KMS-11 (cell line): ENCODE measurements at regions not wholly inside any gene's neighbourhood (a gene's known extent, or its start where the extent isn't known, plus 50 kb on each side); places are given as distances from the start of the nearest gene placed in this dataset.

Experiments
- H2AFZ ChIP-seq: fragments of 200-600 bp; sonication (generic); 2 replicates; pipeline ENCODE4 v1.6.1; 2016; ENCODE audit warnings: antibody characterized with exemption, mixed run types, low read depth
- H3K27ac ChIP-seq: fragments of 200-600 bp; sonication (generic); 2 replicates; pipeline ENCODE4 v1.6.1; 2016; ENCODE audit warnings: mild to moderate bottlenecking, mixed run types
- H3K27me3 ChIP-seq: fragments of 200-600 bp; sonication (generic); 2 replicates; pipeline ENCODE4 v1.6.1; 2017; ENCODE audit warnings: mild to moderate bottlenecking, low read depth, mixed run types, moderate library complexity; ENCODE audit not compliant: insufficient read depth
- H3K36me3 ChIP-seq: fragments of 200-600 bp; sonication (generic); 2 replicates; pipeline ENCODE4 v1.6.1; 2017; ENCODE audit warnings: mild to moderate bottlenecking, mixed run types; ENCODE audit not compliant: insufficient read depth
- H3K4me1 ChIP-seq: fragments of 200-600 bp; sonication (generic); 2 replicates; pipeline ENCODE4 v1.6.1; 2016; ENCODE audit warnings: mild to moderate bottlenecking, low read depth, mixed run types; ENCODE audit not compliant: poor library complexity, severe bottlenecking
- H3K4me2 ChIP-seq: fragments of 200-600 bp; sonication (generic); 2 replicates; pipeline ENCODE4 v1.7.0; 2016; ENCODE audit warnings: mild to moderate bottlenecking, mixed run types
- H3K4me3 ChIP-seq: fragments of 200-600 bp; sonication (generic); IDR thresholded peaks from 2 replicates; pipeline ENCODE4 v1.6.1; 2017; ENCODE audit warnings: low read depth, low read length, mixed read lengths; ENCODE audit not compliant: insufficient read depth
- H3K79me2 ChIP-seq: fragments of 200-600 bp; sonication (generic); 2 replicates; pipeline ENCODE4 v1.6.1; 2016; ENCODE audit warnings: low read depth, mixed run types; ENCODE audit not compliant: insufficient read depth
- H3K9ac ChIP-seq: fragments of 200-600 bp; sonication (generic); 2 replicates; pipeline ENCODE4 v1.6.1; 2016; ENCODE audit warnings: mild to moderate bottlenecking, mixed run types
- H4K20me1 ChIP-seq: fragments of 200-600 bp; sonication (generic); 2 replicates; pipeline ENCODE4 v1.6.1; 2016; ENCODE audit warnings: mild to moderate bottlenecking, mixed run types; ENCODE audit not compliant: insufficient read depth
- CTCF ChIP-seq: fragments of 200-600 bp; sonication (generic); conservative IDR thresholded peaks from 2 replicates; pipeline ENCODE4 v1.6.1; 2017; ENCODE audit warnings: low read depth, mild to moderate bottlenecking, antibody characterized with exemption, low read length, moderate library complexity, mixed read lengths

- Histone ChIP-seq H3K27me3 (no peaks in the 10 kb centered on the region), H3K4me3 (no peak overlapping the region), H4K20me1 (no peaks in the 10 kb centered on the region), H3K4me1 (no peaks in the 10 kb centered on the region), H2AFZ (no peak overlapping the region), H3K9ac (no peak overlapping the region), H3K79me2 (no peaks in the 10 kb centered on the region), H3K4me2 (no peak overlapping the region), H3K27ac (no peak overlapping the region), H3K36me3 (no peaks in the 10 kb centered on the region)
- no peak for TF ChIP-seq CTCF
Observed at GRCh38 chr2:226411727-226412360, 387.8 kb downstream of the IRS1 start.

GRCh38 chr2:226411205-226411604 is 388.4 kb downstream of the IRS1 start:
- no peak overlapping the region for H2AFZ ChIP-seq
- no peak for TF ChIP-seq CTCF
- H3K4me3 ChIP-seq = no peak overlapping the region
- H3K36me3 ChIP-seq = no peaks in the 10 kb centered on the region
- H3K4me2 ChIP-seq = no peak overlapping the region
- no peaks in the 10 kb centered on the region for H4K20me1 ChIP-seq
- H3K27me3 ChIP-seq = no peaks in the 10 kb centered on the region
- H3K27ac ChIP-seq = no peak overlapping the region
- no peaks in the 10 kb centered on the region for H3K4me1 ChIP-seq
- no peak overlapping the region for H3K9ac ChIP-seq
- H3K79me2 ChIP-seq = no peaks in the 10 kb centered on the region

- Histone ChIP-seq H3K27me3 (no peaks in the 10 kb centered on the region), H3K4me1 (no peaks in the 10 kb centered on the region), H3K4me3 (no peak overlapping the region), H3K4me2 (no peak overlapping the region), H3K9ac (no peak overlapping the region), H3K27ac (no peak overlapping the region), H4K20me1 (no peaks in the 10 kb centered on the region), H2AFZ (no peak overlapping the region), H3K79me2 (no peaks in the 10 kb centered on the region), H3K36me3 (no peaks in the 10 kb centered on the region)
- TF ChIP-seq CTCF = no peak
Observed at GRCh38 chr2:226410247-226410835, 389.3 kb downstream of the IRS1 start.

GRCh38 chr2:226409134-226409533 is 390.5 kb downstream of the IRS1 start:
- Histone ChIP-seq H3K27ac (no peak overlapping the region), H3K4me3 (no peak overlapping the region), H4K20me1 (no peaks in the 10 kb centered on the region), H3K4me2 (no peak overlapping the region), H2AFZ (no peak overlapping the region), H3K36me3 (no peaks in the 10 kb centered on the region), H3K4me1 (no peaks in the 10 kb centered on the region), H3K9ac (no peak overlapping the region), H3K27me3 (no peaks in the 10 kb centered on the region), H3K79me2 (no peaks in the 10 kb centered on the region)
- no peak for TF ChIP-seq CTCF
